Mucosa of descending colon (tissue), 3 donors: ENCODE measurements at regions not wholly inside any gene's neighbourhood (a gene's known extent, or its start where the extent isn't known, plus 50 kb on each side); places are given as distances from the start of the nearest gene placed in this dataset.

Source experiments
- ATAC-seq: fragments of 200-7000 bp; cut with Tn5 transposase; one replicate; pipeline ENCODE4 v1.9.1; 2020; ENCODE audit warnings: mild to moderate bottlenecking, moderate library complexity
- DNase-seq, 3 donors: peaks; one replicate each; pipeline ENCODE4 v3.0.0-alpha.2; 2020
- H3K36me3 ChIP-seq: fragments of 200-600 bp; one replicate; pipeline ENCODE4 v1.8.0; 2021; ENCODE audit warnings: low read depth, mild to moderate bottlenecking
- H3K4me1 ChIP-seq: fragments of 200-600 bp; one replicate; pipeline ENCODE4 v1.8.0; 2021; ENCODE audit warnings: low read depth, mild to moderate bottlenecking
- H3K4me3 ChIP-seq: fragments of 200-600 bp; one replicate; pipeline ENCODE4 v1.8.0; 2021; ENCODE audit warnings: mild to moderate bottlenecking
- H3K9me3 ChIP-seq: fragments of 200-600 bp; one replicate; pipeline ENCODE4 v1.8.0; 2021; ENCODE audit warnings: mild to moderate bottlenecking
- CTCF ChIP-seq: fragments of 200-600 bp; IDR thresholded peaks from one replicate; pipeline ENCODE4 v1.8.0; 2022; ENCODE audit warnings: antibody characterized with exemption, mild to moderate bottlenecking
- intact Hi-C, 2 donors: fragments of 100-400 bp; cut with DNase I in 1 of 2; cut with micrococcal nuclease in 1 of 2; formaldehyde crosslinking; loops; one replicate each; pipeline versions ENCODE4 v1.11.0 to v1.11.1; 2022; cut with DNase I, micrococcal nuclease
- donor health status: DM: no; HTN: no; CAD: no; lungs with moderate emphysema.
- donor health status: DM: no; HTN: no; CAD: no.
- donor health status: DM: no; HTN: yes; CAD: no.

- intact Hi-C loops = no loop called here
- Histone ChIP-seq H3K9me3 (no peaks in the 10 kb centered on the region), H3K4me1 (peaks cover 14% of the 10 kb centered on the region), H3K36me3 (no peaks in the 10 kb centered on the region), H3K4me3 (no peak overlapping the region)
- DNase-seq = no peak
- TF ChIP-seq CTCF = no peak
- peak; percentile 79 for ATAC-seq
Observed at GRCh38 chr6:82076916-82077315, 170.6 kb downstream of the IBTK start.

- DNase-seq (no peak), ATAC-seq (no peak)
- no peak overlapping the region for H3K4me3 ChIP-seq
- H3K36me3 ChIP-seq = no peaks in the 10 kb centered on the region
- peaks cover 16% of the 10 kb centered on the region for H3K4me1 ChIP-seq
- intact Hi-C loops = no loop called here
- H3K9me3 ChIP-seq = no peaks in the 10 kb centered on the region
- TF ChIP-seq CTCF = no peak
Observed at GRCh38 chr6:82074556-82074955, 173.0 kb downstream of the IBTK start.

- intact Hi-C loops = no loop called here
- TF ChIP-seq CTCF = no peak
- H3K9me3 ChIP-seq = no peaks in the 10 kb centered on the region
- H3K36me3 ChIP-seq = no peaks in the 10 kb centered on the region
- no peak overlapping the region for H3K4me3 ChIP-seq
- ATAC-seq = no peak
- DNase-seq = no peak
- H3K4me1 ChIP-seq = peaks cover 16% of the 10 kb centered on the region
Observed at GRCh38 chr6:82073484-82073883, 174.1 kb downstream of the IBTK start.

GRCh38 chr6:82072751-82073150 is 174.8 kb downstream of the IBTK start:
- H3K36me3 ChIP-seq = no peaks in the 10 kb centered on the region
- peaks cover 16% of the 10 kb centered on the region for H3K4me1 ChIP-seq
- H3K9me3 ChIP-seq = no peaks in the 10 kb centered on the region
- no peak for ATAC-seq
- DNase-seq = no peak
- intact Hi-C loops = no loop called here
- no peak overlapping the region for H3K4me3 ChIP-seq
- TF ChIP-seq CTCF = no peak

- intact Hi-C loops = no loop called here
- peak; percentile 69 for ATAC-seq
Observed at GRCh38 chr6:82072121-82072521, 175.4 kb downstream of the IBTK start.

More at GRCh38 chr6:82072121-82072521, 175.4 kb downstream of the IBTK start:
- Histone ChIP-seq H3K4me1 (peaks cover 15% of the 10 kb centered on the region), H3K36me3 (no peaks in the 10 kb centered on the region), H3K4me3 (no peak overlapping the region), H3K9me3 (no peaks in the 10 kb centered on the region)
- TF ChIP-seq CTCF = no peak
- DNase-seq = no peak
